H1 (cell line): ENCODE measurements at regions not wholly inside any gene's neighbourhood (a gene's known extent, or its start where the extent isn't known, plus 50 kb on each side); places are given as distances from the start of the nearest gene placed in this dataset.

Source experiments
- ASH2L ChIP-seq: fragments of 200-600, 300-600 bp; sonication (generic); IDR thresholded peaks from one replicate; pipeline ENCODE4 v1.7.1; 2017; ENCODE audit warnings: low read length
- CHD2 ChIP-seq: IDR thresholded peaks from 2 replicates; pipeline ENCODE4 v1.6.1; 2012; ENCODE audit warnings: low read length, improper control_type of control experiment
- CREB1 ChIP-seq: IDR thresholded peaks from 2 replicates; pipeline ENCODE4 v1.6.1; 2012; ENCODE audit warnings: inconsistent platforms
- GTF2F1 ChIP-seq: IDR thresholded peaks from 2 replicates; pipeline ENCODE4 v1.6.1; 2012; ENCODE audit warnings: low read depth, low read length, improper control_type of control experiment, borderline replicate concordance
- HDAC6 ChIP-seq: IDR thresholded peaks from one replicate; pipeline ENCODE4 v1.7.1; 2012; ENCODE audit warnings: low read depth, mild to moderate bottlenecking, inconsistent platforms, low read length, moderate library complexity
- KDM1A ChIP-seq: fragments of 200-600, 300-600 bp; sonication (generic); IDR thresholded peaks from 2 replicates; pipeline ENCODE4 v1.7.1; 2016; ENCODE audit warnings: mild to moderate bottlenecking, low read length, borderline replicate concordance
- MAFK ChIP-seq: IDR thresholded peaks from 2 replicates; pipeline ENCODE4 v1.6.1; 2012; ENCODE audit warnings: low read depth, mild to moderate bottlenecking, improper control_type of control experiment, low read length
- SIN3A ChIP-seq, 2 experiments: IDR thresholded peaks in 1 of 2; conservative IDR thresholded peaks in 1 of 2; 2 replicates each; pipeline ENCODE4 v1.6.1; 2011 to 2012; ENCODE audit warnings: low read length in 2 of 2, improper control_type of control experiment in 1 of 2, low read depth in 1 of 2, mild to moderate bottlenecking in 1 of 2
- SP2 ChIP-seq: IDR thresholded peaks from 2 replicates; pipeline ENCODE4 v1.6.1; 2012; ENCODE audit warnings: mild to moderate bottlenecking, low read length, inconsistent platforms
- TAF7 ChIP-seq: optimal IDR thresholded peaks from 2 replicates; pipeline ENCODE3; 2011; ENCODE audit warnings: low read depth, mild to moderate bottlenecking, inconsistent platforms, low read length, moderate library complexity, borderline replicate concordance
- TEAD4 ChIP-seq: IDR thresholded peaks from 2 replicates; pipeline ENCODE4 v1.6.1; 2012; ENCODE audit warnings: low read depth, low read length, inconsistent platforms, mixed read lengths
- TF ChIP-seq, protein P1 (sequence below): fragments of 300-600 bp; sonication (generic); IDR thresholded peaks from 2 replicates; pipeline ENCODE4 v1.7.1; 2012; ENCODE audit warnings: low read length, moderate library complexity, mild to moderate bottlenecking, inconsistent platforms; ENCODE audit not compliant: insufficient replicate concordance
- TF ChIP-seq, protein P2 (sequence below): IDR thresholded peaks from 2 replicates; pipeline ENCODE4 v1.6.1; 2011; ENCODE audit warnings: low read depth, mild to moderate bottlenecking, low read length; ENCODE audit not compliant: insufficient read depth

DNA sequence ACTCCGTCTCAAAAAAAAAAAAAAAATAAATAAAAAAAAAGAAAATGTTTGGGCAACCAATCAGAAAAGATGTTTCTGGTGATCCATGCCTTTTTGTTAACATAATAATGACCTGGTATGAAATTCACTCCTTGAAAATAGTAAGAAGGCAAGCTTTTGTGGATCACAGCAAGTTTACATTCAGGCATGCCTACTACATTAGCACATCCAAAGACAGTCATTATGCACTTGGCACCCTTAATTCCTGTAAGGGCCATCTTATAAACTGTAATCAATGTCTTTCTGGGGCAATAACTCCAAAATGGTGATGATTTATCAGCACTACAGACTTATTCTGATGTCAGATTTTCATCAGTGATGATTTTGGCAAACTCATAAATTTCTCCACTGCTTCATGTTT, 1871.6 kb upstream of the AGA start (continued):
- TF ChIP-seq, protein P1, sequence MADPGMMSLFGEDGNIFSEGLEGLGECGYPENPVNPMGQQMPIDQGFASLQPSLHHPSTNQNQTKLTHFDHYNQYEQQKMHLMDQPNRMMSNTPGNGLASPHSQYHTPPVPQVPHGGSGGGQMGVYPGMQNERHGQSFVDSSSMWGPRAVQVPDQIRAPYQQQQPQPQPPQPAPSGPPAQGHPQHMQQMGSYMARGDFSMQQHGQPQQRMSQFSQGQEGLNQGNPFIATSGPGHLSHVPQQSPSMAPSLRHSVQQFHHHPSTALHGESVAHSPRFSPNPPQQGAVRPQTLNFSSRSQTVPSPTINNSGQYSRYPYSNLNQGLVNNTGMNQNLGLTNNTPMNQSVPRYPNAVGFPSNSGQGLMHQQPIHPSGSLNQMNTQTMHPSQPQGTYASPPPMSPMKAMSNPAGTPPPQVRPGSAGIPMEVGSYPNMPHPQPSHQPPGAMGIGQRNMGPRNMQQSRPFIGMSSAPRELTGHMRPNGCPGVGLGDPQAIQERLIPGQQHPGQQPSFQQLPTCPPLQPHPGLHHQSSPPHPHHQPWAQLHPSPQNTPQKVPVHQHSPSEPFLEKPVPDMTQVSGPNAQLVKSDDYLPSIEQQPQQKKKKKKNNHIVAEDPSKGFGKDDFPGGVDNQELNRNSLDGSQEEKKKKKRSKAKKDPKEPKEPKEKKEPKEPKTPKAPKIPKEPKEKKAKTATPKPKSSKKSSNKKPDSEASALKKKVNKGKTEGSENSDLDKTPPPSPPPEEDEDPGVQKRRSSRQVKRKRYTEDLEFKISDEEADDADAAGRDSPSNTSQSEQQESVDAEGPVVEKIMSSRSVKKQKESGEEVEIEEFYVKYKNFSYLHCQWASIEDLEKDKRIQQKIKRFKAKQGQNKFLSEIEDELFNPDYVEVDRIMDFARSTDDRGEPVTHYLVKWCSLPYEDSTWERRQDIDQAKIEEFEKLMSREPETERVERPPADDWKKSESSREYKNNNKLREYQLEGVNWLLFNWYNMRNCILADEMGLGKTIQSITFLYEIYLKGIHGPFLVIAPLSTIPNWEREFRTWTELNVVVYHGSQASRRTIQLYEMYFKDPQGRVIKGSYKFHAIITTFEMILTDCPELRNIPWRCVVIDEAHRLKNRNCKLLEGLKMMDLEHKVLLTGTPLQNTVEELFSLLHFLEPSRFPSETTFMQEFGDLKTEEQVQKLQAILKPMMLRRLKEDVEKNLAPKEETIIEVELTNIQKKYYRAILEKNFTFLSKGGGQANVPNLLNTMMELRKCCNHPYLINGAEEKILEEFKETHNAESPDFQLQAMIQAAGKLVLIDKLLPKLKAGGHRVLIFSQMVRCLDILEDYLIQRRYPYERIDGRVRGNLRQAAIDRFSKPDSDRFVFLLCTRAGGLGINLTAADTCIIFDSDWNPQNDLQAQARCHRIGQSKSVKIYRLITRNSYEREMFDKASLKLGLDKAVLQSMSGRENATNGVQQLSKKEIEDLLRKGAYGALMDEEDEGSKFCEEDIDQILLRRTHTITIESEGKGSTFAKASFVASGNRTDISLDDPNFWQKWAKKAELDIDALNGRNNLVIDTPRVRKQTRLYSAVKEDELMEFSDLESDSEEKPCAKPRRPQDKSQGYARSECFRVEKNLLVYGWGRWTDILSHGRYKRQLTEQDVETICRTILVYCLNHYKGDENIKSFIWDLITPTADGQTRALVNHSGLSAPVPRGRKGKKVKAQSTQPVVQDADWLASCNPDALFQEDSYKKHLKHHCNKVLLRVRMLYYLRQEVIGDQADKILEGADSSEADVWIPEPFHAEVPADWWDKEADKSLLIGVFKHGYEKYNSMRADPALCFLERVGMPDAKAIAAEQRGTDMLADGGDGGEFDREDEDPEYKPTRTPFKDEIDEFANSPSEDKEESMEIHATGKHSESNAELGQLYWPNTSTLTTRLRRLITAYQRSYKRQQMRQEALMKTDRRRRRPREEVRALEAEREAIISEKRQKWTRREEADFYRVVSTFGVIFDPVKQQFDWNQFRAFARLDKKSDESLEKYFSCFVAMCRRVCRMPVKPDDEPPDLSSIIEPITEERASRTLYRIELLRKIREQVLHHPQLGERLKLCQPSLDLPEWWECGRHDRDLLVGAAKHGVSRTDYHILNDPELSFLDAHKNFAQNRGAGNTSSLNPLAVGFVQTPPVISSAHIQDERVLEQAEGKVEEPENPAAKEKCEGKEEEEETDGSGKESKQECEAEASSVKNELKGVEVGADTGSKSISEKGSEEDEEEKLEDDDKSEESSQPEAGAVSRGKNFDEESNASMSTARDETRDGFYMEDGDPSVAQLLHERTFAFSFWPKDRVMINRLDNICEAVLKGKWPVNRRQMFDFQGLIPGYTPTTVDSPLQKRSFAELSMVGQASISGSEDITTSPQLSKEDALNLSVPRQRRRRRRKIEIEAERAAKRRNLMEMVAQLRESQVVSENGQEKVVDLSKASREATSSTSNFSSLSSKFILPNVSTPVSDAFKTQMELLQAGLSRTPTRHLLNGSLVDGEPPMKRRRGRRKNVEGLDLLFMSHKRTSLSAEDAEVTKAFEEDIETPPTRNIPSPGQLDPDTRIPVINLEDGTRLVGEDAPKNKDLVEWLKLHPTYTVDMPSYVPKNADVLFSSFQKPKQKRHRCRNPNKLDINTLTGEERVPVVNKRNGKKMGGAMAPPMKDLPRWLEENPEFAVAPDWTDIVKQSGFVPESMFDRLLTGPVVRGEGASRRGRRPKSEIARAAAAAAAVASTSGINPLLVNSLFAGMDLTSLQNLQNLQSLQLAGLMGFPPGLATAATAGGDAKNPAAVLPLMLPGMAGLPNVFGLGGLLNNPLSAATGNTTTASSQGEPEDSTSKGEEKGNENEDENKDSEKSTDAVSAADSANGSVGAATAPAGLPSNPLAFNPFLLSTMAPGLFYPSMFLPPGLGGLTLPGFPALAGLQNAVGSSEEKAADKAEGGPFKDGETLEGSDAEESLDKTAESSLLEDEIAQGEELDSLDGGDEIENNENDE, result no peak
- TF ChIP-seq, protein P2, sequence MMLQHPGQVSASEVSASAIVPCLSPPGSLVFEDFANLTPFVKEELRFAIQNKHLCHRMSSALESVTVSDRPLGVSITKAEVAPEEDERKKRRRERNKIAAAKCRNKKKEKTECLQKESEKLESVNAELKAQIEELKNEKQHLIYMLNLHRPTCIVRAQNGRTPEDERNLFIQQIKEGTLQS, result no peak
- no peak for TF ChIP-seq HDAC6
- TF ChIP-seq SIN3A (conservative IDR thresholded peaks at IDR 0.05 in 1 of 2, IDR thresholded peaks at IDR 0.05 in 1 of 2; ENCODE audit: low read depth in 1 of 2, low read length in 2 of 2), result no peak
- no peak for TF ChIP-seq SP2
- no peak for TF ChIP-seq CHD2
- no peak for TF ChIP-seq GTF2F1
- no peak for TF ChIP-seq TEAD4
- no peak for TF ChIP-seq KDM1A
- no peak for TF ChIP-seq ASH2L
- no peak for TF ChIP-seq CREB1
- TF ChIP-seq TAF7, result no peak
- no peak for TF ChIP-seq MAFK
